ENCODE measurements at regions not wholly inside any gene's neighbourhood (a gene's known extent, or its start where the extent isn't known, plus 50 kb on each side); places are given as distances from the start of the nearest gene placed in this dataset.

GRCh38 chr18:11245879-11246278 is 96.5 kb upstream of the PIEZO2 start:
- Histone ChIP-seq H4K20me1 (ENCODE audit: insufficient read depth) (no peaks in the 10 kb centered on the region), H3K4me1 (ENCODE audit: control insufficient read depth in 1 of 2, insufficient read depth in 2 of 2, low read length in 2 of 2) (no peaks in the 10 kb centered on the region), H3K4me2 (ENCODE audit: low read length) (no peak overlapping the region), H3K36me3 (ENCODE audit: control insufficient read depth in 1 of 2, insufficient read depth in 2 of 2, low read length in 2 of 2) (no peaks in the 10 kb centered on the region), H3K79me2 (ENCODE audit: insufficient read depth, low read length) (no peaks in the 10 kb centered on the region), H3K27me3 (ENCODE audit: insufficient read depth, low read length) (peaks cover 17% of the 10 kb centered on the region; the same call in 1 of the 2 replicates), H3K9me2 (ENCODE audit: insufficient read depth) (no peaks in the 10 kb centered on the region), H3K9ac (ENCODE audit: low read length) (no peak overlapping the region), H3K27ac (ENCODE audit: low read depth, low read length) (no peak overlapping the region), H2AFZ (ENCODE audit: low read depth, low read length, poor library complexity, severe bottlenecking) (no peak overlapping the region), H3K4me3 (replicated peaks in 1 of 2; ENCODE audit: low read depth in 1 of 2, low read length in 2 of 2) (no peak overlapping the region), H3K9me3 (ENCODE audit: control insufficient read depth in 1 of 2, insufficient read depth in 1 of 2, low read depth in 1 of 2, low read length in 2 of 2) (no peaks in the 10 kb centered on the region)
- no TSS peak for BruUV-seq (replicated peaks)
- intact Hi-C loops (cut with micrococcal nuclease): no loop called here
- ChIA-PET POLR2A (no interaction called here), CTCF (no interaction called here), RAD21 (ENCODE audit: low non-redundant PET in 1 of 2, low total read pairs in 2 of 2, uncharacterized antibody in 2 of 2, unreplicated experiment in 2 of 2) (no interaction called here)
- TF ChIP-seq MAX (IDR thresholded peaks at IDR 0.05) (no peak), SIN3A (IDR thresholded peaks at IDR 0.05; ENCODE audit: low read depth) (no peak), YY1 (IDR thresholded peaks at IDR 0.05; ENCODE audit: extremely low read depth, insufficient replicate concordance, low read depth, low read length) (no peak), EGR1 (IDR thresholded peaks at IDR 0.05; ENCODE audit: low read depth) (no peak), FOSL1 (IDR thresholded peaks at IDR 0.05; ENCODE audit: low read depth) (no peak), POLR2AphosphoS5 (IDR thresholded peaks at IDR 0.05; ENCODE audit: low read depth, low read length) (no peak), CEBPB (IDR thresholded peaks at IDR 0.05; ENCODE audit: low read depth) (no peak), ZBTB33 (IDR thresholded peaks at IDR 0.05; ENCODE audit: extremely low read depth, insufficient replicate concordance, low read length) (no peak), POLR2A (IDR thresholded peaks at IDR 0.05; ENCODE audit: borderline replicate concordance, extremely low read depth, insufficient read depth, insufficient read length) (no peak), CBX3 (IDR thresholded peaks at IDR 0.05; ENCODE audit: low read depth) (no peak), CTCF (IDR thresholded peaks at IDR 0.05 in 2 of 3, conservative IDR thresholded peaks at IDR 0.05 in 1 of 3; ENCODE audit: borderline replicate concordance in 1 of 3, insufficient read depth in 1 of 3, low read depth in 2 of 3, low read length in 2 of 3) (no peak), TCF7L2 (IDR thresholded peaks at IDR 0.05; ENCODE audit: borderline replicate concordance, extremely low read depth, insufficient read depth, insufficient read length) (no peak)
- DNase-seq (ENCODE audit: low read depth, low spot score): no peak
- no peak for ATAC-seq

All from HCT116 (cell line).